Calu3 (cell line): ENCODE measurements at regions not wholly inside any gene's neighbourhood (a gene's known extent, or its start where the extent isn't known, plus 50 kb on each side); places are given as distances from the start of the nearest gene placed in this dataset.
A peak's percentile ranks its signal among the peaks of the same experiment; 100 is the strongest.

ENCODE experiments used
- BruUV-seq: library from RNA; stranded (reverse); fragments of 400-500 nt; replicated peaks from 2 replicates; lab custom pipeline; 2021; lab: Mats Ljungman, UMichigan
- CTCF ChIA-PET: fragments of 300-600 bp; sonication (Branson Sonifier 250); formaldehyde crosslinking; loops from one replicate; lab custom pipeline; 2022; ENCODE audit warnings: antibody characterized with exemption; lab: Charles Lee
- DNase-seq: peaks from one replicate; pipeline ENCODE4 v3.0.0; 2022
- H3K27ac Mint-ChIP-seq: one replicate; pipeline ENCODE4 v1.8.0; 2022; ENCODE audit warnings: mixed read lengths; ENCODE audit not compliant: unreplicated experiment
- H3K27me3 Mint-ChIP-seq: one replicate; pipeline ENCODE4 v1.8.0; 2022; ENCODE audit warnings: mixed read lengths; ENCODE audit not compliant: unreplicated experiment
- H3K36me3 Mint-ChIP-seq: one replicate; pipeline ENCODE4 v1.8.0; 2022; ENCODE audit warnings: mild to moderate bottlenecking, moderate library complexity, mixed read lengths; ENCODE audit not compliant: insufficient read depth, unreplicated experiment
- H3K4me1 Mint-ChIP-seq: one replicate; pipeline ENCODE4 v1.8.0; 2022; ENCODE audit warnings: mild to moderate bottlenecking, low read depth, mixed read lengths; ENCODE audit not compliant: unreplicated experiment
- H3K4me3 Mint-ChIP-seq: one replicate; pipeline ENCODE4 v1.8.0; 2022; ENCODE audit warnings: mild to moderate bottlenecking, low read depth, moderate library complexity, mixed read lengths; ENCODE audit not compliant: unreplicated experiment
- H3K9me3 Mint-ChIP-seq: one replicate; pipeline ENCODE4 v1.8.0; 2022; ENCODE audit warnings: low read depth, mixed read lengths; ENCODE audit not compliant: unreplicated experiment
- CTCF ChIP-seq: fragments of 200-600 bp; IDR thresholded peaks from one replicate; pipeline ENCODE4 v1.8.0; 2022; ENCODE audit warnings: antibody characterized with exemption; ENCODE audit not compliant: unreplicated experiment
- intact Hi-C: fragments of 100-400 bp; cut with micrococcal nuclease; formaldehyde crosslinking; loops from one replicate; pipeline ENCODE4 v1.10.0; 2022; ENCODE audit not compliant: unreplicated experiment

DNA sequence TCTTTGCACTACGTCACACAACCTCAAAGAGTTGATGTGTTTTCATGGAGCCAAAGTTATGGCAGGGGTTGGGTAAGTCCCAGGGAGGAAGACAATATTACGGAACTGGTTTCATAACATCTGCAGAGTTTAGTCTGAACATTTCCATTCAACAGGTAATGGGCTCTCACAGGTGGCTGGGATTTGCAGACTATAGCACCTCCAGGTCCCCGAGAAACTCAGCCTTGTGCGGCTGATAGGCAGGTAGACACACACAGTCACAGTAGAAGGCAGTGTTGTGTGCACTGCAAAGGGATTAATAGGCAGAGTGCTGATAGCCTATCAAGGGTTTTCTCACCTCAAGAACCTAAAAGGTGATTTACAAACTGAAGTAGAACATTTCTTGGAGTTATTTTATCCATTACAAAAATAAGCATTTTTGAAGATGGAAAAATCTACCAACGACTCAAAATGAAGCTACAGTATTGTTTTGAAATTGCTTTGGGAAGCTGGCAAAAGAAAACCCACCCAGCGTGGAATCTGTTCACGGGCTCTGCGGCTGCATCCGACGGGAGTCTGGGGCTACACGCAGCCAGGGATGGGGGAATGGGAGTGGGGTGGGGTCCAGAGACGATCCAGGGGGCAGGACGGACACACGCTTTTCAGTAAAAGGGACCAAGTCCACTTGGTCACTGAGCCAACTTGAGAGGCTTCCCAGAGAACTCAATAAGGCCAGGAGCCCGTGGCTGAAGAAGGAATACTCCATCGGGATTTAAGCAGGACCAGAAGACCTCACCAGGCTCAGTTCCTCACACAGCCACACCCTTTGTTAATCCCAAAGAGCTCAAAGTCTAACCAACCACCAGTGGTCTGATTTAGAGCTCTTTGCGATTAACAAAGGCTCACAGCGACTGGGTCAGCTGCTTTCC lies 82.9 kb downstream of the CHRNA1 start:
- TF ChIP-seq CTCF = no peak
- BruUV-seq = no TSS peak
- H3K36me3 Mint-ChIP-seq = peaks cover 10% of the 10 kb centered on the region
- no peaks in the 10 kb centered on the region for H3K4me1 Mint-ChIP-seq
- peaks cover 77% of the 10 kb centered on the region for H3K27me3 Mint-ChIP-seq
- H3K4me3 Mint-ChIP-seq = peak overlapping the region; percentile 33
- CTCF ChIA-PET = interaction anchor here (1.3 kb wide), 1 partner anchor 15 kb away, joined by 4 read pairs; no protein-coding TSS in a partner anchor
- no peak overlapping the region for H3K27ac Mint-ChIP-seq
- intact Hi-C loops = no loop called here
- no peaks in the 10 kb centered on the region for H3K9me3 Mint-ChIP-seq
- no peak for DNase-seq

DNA sequence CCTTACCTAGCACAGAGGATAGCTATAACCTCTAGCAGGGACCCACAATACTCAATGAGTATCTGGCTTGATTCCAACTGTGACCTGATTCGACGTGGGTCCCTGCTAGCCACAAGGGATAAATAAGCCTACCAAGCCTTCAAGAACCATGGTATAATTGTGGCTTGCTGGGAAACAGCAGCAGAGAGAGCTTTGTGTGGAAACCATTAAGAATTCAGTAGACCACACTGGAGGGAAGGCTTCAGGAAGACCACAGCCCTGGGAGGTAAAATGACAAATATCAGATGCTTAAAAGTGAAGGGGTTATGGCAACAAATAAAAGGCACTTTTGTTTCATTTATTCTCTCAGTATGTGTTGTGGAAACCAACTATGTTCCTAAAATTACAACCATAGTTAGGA lies 82.6 kb upstream of the WIPF1 start:
- DNase-seq = no peak
- H3K4me3 Mint-ChIP-seq = no peak overlapping the region
- no peaks in the 10 kb centered on the region for H3K4me1 Mint-ChIP-seq
- no peak for TF ChIP-seq CTCF
- no peaks in the 10 kb centered on the region for H3K9me3 Mint-ChIP-seq
- no peak overlapping the region for H3K27ac Mint-ChIP-seq
- CTCF ChIA-PET = interaction anchor here (1.3 to 1.5 kb wide), 2 partner anchors 13 to 17 kb away, joined by 4 to 5 read pairs; no protein-coding TSS in a partner anchor
- intact Hi-C loops = no loop called here
- peaks cover 65% of the 10 kb centered on the region for H3K27me3 Mint-ChIP-seq
- BruUV-seq = no TSS peak
- peaks cover 10% of the 10 kb centered on the region for H3K36me3 Mint-ChIP-seq

DNA sequence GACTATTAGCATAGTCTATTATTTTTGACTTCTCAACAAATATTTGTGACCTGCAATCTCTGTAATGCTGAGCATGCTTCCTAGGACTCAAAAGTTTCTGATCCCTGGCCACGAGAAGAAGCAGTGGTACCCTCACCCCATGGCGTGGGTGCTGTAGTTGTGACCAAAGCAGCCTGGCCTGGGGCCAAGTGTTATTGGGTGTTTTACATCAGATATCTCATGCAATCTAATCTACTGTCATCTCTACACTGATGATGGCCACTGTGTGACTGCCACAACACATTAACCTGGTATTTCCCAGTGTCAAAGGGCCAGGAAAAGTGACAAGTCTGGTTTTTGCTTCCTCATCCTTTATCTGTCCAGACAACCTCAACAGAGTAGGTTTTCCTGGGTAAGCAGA lies 80.8 kb upstream of the WIPF1 start:
- H3K9me3 Mint-ChIP-seq = no peaks in the 10 kb centered on the region
- intact Hi-C loops = no loop called here
- peaks cover 10% of the 10 kb centered on the region for H3K36me3 Mint-ChIP-seq
- DNase-seq = no peak
- BruUV-seq = no TSS peak
- no peak for TF ChIP-seq CTCF
- H3K4me1 Mint-ChIP-seq = no peaks in the 10 kb centered on the region
- H3K27ac Mint-ChIP-seq = no peak overlapping the region
- CTCF ChIA-PET = no interaction called here
- H3K4me3 Mint-ChIP-seq = no peak overlapping the region
- peaks cover 47% of the 10 kb centered on the region for H3K27me3 Mint-ChIP-seq

GRCh38 chr2:174675615-174676014 lies 78.0 kb upstream of the WIPF1 start:
- H3K27ac Mint-ChIP-seq = no peak overlapping the region
- H3K4me3 Mint-ChIP-seq = no peak overlapping the region
- TF ChIP-seq CTCF = no peak
- H3K4me1 Mint-ChIP-seq = no peaks in the 10 kb centered on the region
- intact Hi-C loops = no loop called here
- H3K36me3 Mint-ChIP-seq = no peaks in the 10 kb centered on the region
- no peaks in the 10 kb centered on the region for H3K9me3 Mint-ChIP-seq
- no TSS peak for BruUV-seq
- peaks cover 48% of the 10 kb centered on the region for H3K27me3 Mint-ChIP-seq
- CTCF ChIA-PET = no interaction called here
- no peak for DNase-seq
